ENCODE measurements at regions not wholly inside any gene's neighbourhood (a gene's known extent, or its start where the extent isn't known, plus 50 kb on each side); places are given as distances from the start of the nearest gene placed in this dataset.

- no peaks in the 10 kb centered on the region for H3K9me3 ChIP-seq (ENCODE audit: low read depth, low read length)
- H3K79me2 ChIP-seq (ENCODE audit: insufficient read depth, low read length), result no peaks in the 10 kb centered on the region
- no peak for TF ChIP-seq CTCF (IDR thresholded peaks at IDR 0.05; ENCODE audit: extremely low read depth, low read depth, low read length)
- H2AFZ ChIP-seq (ENCODE audit: low read length), result peak overlapping the region; percentile 58
- no peak overlapping the region for H3K4me3 ChIP-seq (ENCODE audit: insufficient read depth, low read length)
- H3K27ac ChIP-seq (ENCODE audit: low read depth, low read length), result peak overlapping the region; percentile 81
- no peaks in the 10 kb centered on the region for H3K27me3 ChIP-seq (ENCODE audit: insufficient read depth, low read length)
- DNase-seq (ENCODE audit: insufficient read length, low spot score, missing footprints), result peak; percentile 82
- H3K4me1 ChIP-seq (ENCODE audit: insufficient read depth, low read length), result peaks cover 39% of the 10 kb centered on the region
- H3K36me3 ChIP-seq (ENCODE audit: insufficient read depth, low read length), result no peaks in the 10 kb centered on the region
- no peaks in the 10 kb centered on the region for H4K20me1 ChIP-seq (ENCODE audit: insufficient read depth, low read length)
- H3K4me2 ChIP-seq (ENCODE audit: insufficient read depth, low read length), result peak overlapping the region; percentile 14
Measured at GRCh38 chr17:14744761-14745473, 444.0 kb downstream of the HS3ST3B1 start.

- H3K9me3 ChIP-seq (ENCODE audit: low read depth, low read length), result no peaks in the 10 kb centered on the region
- no peak overlapping the region for H3K4me3 ChIP-seq (ENCODE audit: insufficient read depth, low read length)
- no peaks in the 10 kb centered on the region for H3K79me2 ChIP-seq (ENCODE audit: insufficient read depth, low read length)
- H2AFZ ChIP-seq (ENCODE audit: low read length), result no peak overlapping the region
- peak; percentile 81 for DNase-seq (ENCODE audit: insufficient read length, low spot score, missing footprints)
- peaks cover 59% of the 10 kb centered on the region for H3K4me1 ChIP-seq (ENCODE audit: insufficient read depth, low read length)
- H3K27ac ChIP-seq (ENCODE audit: low read depth, low read length), result peak overlapping the region; percentile 13
- peak overlapping the region; percentile 46 for H3K4me2 ChIP-seq (ENCODE audit: insufficient read depth, low read length)
- H3K27me3 ChIP-seq (ENCODE audit: insufficient read depth, low read length), result no peaks in the 10 kb centered on the region
- H3K36me3 ChIP-seq (ENCODE audit: insufficient read depth, low read length), result no peaks in the 10 kb centered on the region
- no peaks in the 10 kb centered on the region for H4K20me1 ChIP-seq (ENCODE audit: insufficient read depth, low read length)
- TF ChIP-seq CTCF (IDR thresholded peaks at IDR 0.05; ENCODE audit: extremely low read depth, low read depth, low read length), result no peak
Measured at GRCh38 chr17:14741491-14741890, 440.6 kb downstream of the HS3ST3B1 start.

GRCh38 chr17:14739656-14740431 is 439.0 kb downstream of the HS3ST3B1 start:
- H3K36me3 ChIP-seq (ENCODE audit: insufficient read depth, low read length), result no peaks in the 10 kb centered on the region
- no peaks in the 10 kb centered on the region for H4K20me1 ChIP-seq (ENCODE audit: insufficient read depth, low read length)
- no peaks in the 10 kb centered on the region for H3K9me3 ChIP-seq (ENCODE audit: low read depth, low read length)
- peak overlapping the region; percentile 7 for H2AFZ ChIP-seq (ENCODE audit: low read length)
- H3K27me3 ChIP-seq (ENCODE audit: insufficient read depth, low read length), result no peaks in the 10 kb centered on the region
- TF ChIP-seq CTCF (IDR thresholded peaks at IDR 0.05; ENCODE audit: extremely low read depth, low read depth, low read length), result no peak
- H3K27ac ChIP-seq (ENCODE audit: low read depth, low read length), result peak overlapping the region; percentile 83
- H3K4me1 ChIP-seq (ENCODE audit: insufficient read depth, low read length), result peaks cover 45% of the 10 kb centered on the region
- DNase-seq (ENCODE audit: insufficient read length, low spot score, missing footprints), result no peak
- H3K4me3 ChIP-seq (ENCODE audit: insufficient read depth, low read length), result no peak overlapping the region
- H3K79me2 ChIP-seq (ENCODE audit: insufficient read depth, low read length), result no peaks in the 10 kb centered on the region
- no peak overlapping the region for H3K4me2 ChIP-seq (ENCODE audit: insufficient read depth, low read length)

GRCh38 chr17:14738652-14738988 is 437.7 kb downstream of the HS3ST3B1 start:
- Histone ChIP-seq H3K79me2 (ENCODE audit: insufficient read depth, low read length) (no peaks in the 10 kb centered on the region), H3K27me3 (ENCODE audit: insufficient read depth, low read length) (no peaks in the 10 kb centered on the region), H4K20me1 (ENCODE audit: insufficient read depth, low read length) (no peaks in the 10 kb centered on the region), H3K4me3 (ENCODE audit: insufficient read depth, low read length) (no peak overlapping the region), H3K4me1 (ENCODE audit: insufficient read depth, low read length) (peaks cover 40% of the 10 kb centered on the region), H3K36me3 (ENCODE audit: insufficient read depth, low read length) (no peaks in the 10 kb centered on the region), H2AFZ (ENCODE audit: low read length) (no peak overlapping the region), H3K9me3 (ENCODE audit: low read depth, low read length) (no peaks in the 10 kb centered on the region), H3K4me2 (ENCODE audit: insufficient read depth, low read length) (peak overlapping the region; percentile 42), H3K27ac (ENCODE audit: low read depth, low read length) (peak overlapping the region; percentile 83)
- no peak for TF ChIP-seq CTCF (IDR thresholded peaks at IDR 0.05; ENCODE audit: extremely low read depth, low read depth, low read length)
- no peak for DNase-seq (ENCODE audit: insufficient read length, low spot score, missing footprints)
